ENCODE measurements at regions not wholly inside any gene's neighbourhood (a gene's known extent, or its start where the extent isn't known, plus 50 kb on each side); places are given as distances from the start of the nearest gene placed in this dataset.

DNA sequence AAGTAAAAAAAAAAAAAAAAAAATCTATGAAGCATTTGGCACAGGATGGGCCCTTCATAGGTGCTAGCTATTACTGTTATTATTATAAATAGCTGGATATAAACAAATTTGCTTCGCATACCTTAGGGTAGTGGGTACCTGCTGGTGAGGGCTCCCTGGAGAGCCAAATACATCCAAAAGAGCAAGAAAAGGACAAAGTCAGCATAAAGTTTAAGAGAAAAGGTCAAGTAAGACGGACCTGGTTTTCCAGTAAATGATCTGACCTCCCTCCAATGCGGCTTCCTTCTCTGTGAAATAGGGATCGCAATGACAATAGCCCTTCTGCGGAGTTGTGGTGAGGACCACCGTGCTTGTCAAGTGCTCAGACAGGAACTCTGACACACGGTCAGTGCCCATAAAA is 214.5 kb downstream of the SNX10 start:
- TF ChIP-seq, protein P1, sequence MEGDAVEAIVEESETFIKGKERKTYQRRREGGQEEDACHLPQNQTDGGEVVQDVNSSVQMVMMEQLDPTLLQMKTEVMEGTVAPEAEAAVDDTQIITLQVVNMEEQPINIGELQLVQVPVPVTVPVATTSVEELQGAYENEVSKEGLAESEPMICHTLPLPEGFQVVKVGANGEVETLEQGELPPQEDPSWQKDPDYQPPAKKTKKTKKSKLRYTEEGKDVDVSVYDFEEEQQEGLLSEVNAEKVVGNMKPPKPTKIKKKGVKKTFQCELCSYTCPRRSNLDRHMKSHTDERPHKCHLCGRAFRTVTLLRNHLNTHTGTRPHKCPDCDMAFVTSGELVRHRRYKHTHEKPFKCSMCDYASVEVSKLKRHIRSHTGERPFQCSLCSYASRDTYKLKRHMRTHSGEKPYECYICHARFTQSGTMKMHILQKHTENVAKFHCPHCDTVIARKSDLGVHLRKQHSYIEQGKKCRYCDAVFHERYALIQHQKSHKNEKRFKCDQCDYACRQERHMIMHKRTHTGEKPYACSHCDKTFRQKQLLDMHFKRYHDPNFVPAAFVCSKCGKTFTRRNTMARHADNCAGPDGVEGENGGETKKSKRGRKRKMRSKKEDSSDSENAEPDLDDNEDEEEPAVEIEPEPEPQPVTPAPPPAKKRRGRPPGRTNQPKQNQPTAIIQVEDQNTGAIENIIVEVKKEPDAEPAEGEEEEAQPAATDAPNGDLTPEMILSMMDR (IDR thresholded peaks at IDR 0.05), result no peak
- no peak for TF ChIP-seq EZH2 (IDR thresholded peaks at IDR 0.05; ENCODE audit: borderline replicate concordance, insufficient read depth, low read depth, low read length, poor library complexity, severe bottlenecking)

All from B cell (primary cell).